NOMO-1 treated with dmso at 0.1 percent for 144 hours (cell line): ENCODE measurements at regions not wholly inside any gene's neighbourhood (a gene's known extent, or its start where the extent isn't known, plus 50 kb on each side); places are given as distances from the start of the nearest gene placed in this dataset.

Experiments used
- DNase-seq: peaks from one replicate; lab custom pipeline; 2025; ENCODE audit not compliant: unreplicated experiment; lab: John Stamatoyannopoulos, UW

DNA sequence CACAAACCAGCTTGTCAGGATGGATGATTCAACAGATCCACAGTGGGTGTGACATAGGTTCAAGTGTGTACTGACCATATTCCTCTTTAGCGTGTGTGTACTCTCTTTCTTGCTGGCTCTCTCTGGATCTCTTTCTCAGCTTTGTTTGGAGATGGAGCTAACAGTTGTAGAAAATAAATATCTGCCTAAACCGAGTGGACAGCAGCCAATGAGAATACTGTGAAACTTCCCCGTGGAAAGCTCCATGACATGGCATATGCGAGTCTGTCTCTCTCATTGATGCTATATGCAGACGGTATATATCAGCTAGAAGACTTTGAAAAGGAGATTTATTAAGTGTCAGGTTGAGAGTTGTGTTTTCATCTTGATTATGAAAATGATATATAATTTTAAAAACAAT is 406.5 kb upstream of the SUCLG2 start:
- DNase-seq, result no peak

DNA sequence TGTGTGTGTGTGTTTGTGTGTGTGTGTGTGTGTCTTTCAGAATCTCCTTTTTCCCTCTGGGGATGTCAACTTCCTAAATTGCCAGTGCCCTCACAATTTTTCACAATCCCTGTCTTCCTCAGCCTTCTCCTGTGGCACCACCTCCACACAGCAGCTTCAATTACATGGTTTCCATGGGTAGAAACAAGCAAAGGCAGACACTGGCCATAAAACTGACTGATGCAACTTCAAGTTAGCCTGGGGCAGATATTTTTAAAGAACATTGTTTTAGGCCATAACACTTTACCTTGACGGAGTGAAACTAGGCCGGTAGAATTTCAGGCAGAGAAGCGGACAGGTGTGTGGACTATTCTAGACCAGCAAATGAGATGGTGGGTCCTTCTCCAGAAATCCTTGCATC is 405.8 kb upstream of the SUCLG2 start:
- DNase-seq, result no peak

DNA sequence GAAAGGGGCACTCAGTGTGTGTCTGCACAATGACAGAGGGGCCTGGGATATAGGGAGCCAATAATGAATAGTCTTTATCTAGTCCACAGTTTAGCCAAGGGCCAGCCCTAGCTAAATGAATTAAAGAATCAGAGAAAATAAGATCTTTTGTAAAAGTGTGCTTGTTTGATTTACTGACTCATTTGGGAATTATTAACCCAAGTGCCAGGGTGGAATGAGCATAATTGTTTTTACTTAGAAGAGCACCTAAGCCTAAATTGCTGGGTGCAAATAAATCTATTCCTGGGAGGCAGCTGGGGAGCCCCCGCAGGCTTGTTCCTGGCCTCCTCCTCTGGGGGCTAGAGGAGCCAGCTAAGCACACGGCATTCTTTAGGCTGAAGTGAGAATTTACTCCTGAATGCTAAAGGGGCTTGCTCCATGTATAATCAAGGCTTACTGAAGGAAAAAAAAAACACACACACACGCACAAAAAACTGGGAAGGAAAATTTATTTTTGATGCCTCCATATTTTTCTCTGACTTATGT is 405.3 kb upstream of the SUCLG2 start:
- no peak for DNase-seq

DNA sequence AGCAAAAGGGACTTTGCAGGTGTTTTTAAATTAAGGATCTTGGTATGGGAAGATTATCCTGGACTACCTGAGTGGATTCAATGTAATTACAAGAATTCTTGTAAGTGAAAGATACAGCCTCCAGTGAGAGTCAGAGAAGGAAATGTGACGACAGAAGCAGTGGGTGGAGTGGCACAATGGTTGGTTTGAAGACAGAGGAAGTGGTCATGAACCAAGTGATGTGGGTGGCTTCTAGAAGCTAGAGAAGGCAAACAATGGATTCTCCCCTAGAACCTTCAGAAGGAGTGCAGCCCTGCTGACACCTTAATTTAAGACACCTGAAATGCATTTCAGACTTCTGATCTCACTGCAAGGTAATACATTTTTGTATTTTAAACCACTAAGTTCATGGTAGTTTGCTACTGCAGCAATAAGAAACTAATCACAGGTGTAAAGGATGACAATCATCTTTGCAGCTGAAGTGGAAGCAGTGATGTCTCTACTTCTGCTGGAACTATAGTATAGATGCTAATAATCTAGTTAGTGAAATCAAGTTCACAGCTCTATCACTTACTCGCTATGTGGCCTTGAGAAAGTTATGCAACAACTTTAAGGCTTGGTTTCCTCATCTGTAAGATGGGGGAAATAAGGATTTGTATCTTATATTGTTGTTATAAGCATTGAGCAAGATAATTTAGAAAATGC is 403.4 kb upstream of the SUCLG2 start:
- DNase-seq, result no peak

DNA sequence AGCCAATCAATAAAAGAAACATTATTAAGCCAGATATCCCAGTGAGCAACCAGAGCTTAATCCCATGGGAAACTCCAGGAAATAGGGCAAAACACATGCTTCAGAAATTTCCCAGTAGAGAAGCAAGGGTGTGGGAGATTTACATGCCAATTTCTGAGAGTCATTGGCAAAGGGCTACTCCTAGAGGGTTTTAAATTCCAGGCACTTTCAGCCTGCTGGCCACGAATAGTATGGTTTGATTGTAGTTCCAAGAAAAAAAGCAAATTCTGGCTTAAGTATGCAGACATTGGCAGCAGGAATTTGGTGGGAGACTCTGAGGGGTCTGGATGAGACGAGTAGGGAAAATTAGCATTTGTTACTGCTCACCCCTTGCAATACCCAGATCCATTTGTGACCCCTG is 402.1 kb upstream of the SUCLG2 start:
- no peak for DNase-seq

DNA sequence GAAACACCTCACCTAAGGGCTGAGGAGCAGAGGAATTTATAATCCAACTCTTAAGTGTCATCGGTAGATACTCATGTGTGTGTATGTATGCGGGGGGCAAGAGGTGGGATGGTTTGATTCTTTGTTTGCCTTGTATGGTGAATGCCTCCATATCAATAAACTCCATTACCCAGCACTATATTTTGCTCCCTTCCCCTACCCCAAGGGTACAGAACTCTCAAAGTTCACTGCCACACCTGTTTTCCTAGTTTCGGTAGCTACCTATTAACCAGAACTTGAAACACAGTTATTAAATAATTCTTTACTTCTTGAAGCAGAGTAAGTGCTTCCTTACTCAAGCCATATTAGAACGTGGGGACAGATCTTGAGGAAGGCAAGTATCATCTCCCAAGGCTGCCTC is 400.8 kb upstream of the SUCLG2 start:
- no peak for DNase-seq

DNA sequence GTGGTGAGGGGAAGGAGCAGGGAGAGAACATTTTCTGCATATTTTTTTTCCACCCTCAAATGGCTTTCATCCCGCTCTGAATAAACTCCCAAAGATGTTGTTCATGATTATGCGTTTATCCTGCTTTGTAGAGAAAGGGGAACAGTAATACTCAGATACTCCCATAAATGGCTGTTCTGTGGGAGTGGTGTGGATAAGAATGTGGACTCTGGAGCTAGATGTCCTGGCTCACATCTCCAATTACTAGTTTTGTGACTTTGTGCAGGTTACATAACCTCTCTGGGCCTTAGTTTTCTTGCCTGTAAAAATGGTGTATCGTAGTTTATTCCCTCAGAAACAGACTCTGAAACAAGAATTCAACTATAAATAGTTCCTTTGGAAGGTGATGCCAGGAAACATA is 395.4 kb upstream of the SUCLG2 start:
- no peak for DNase-seq

DNA sequence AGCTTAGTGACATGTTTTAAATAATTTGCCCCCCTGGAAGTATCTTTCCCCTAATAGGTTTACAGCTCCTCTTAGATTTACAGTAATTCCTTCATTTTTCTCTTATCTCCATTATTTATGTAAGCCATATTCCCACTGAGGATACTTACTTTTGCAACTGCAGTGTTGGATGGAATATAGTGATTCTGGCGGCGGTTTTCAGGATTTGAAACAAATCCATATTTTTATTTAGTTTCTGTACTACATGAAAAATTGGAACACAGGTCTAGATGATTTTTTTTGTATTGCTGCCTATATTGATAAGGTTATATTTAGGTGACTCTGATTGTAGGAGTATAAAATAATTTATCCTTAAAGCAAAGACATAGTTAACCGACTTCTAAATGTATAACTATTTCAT is 391.6 kb upstream of the SUCLG2 start:
- no peak for DNase-seq

DNA sequence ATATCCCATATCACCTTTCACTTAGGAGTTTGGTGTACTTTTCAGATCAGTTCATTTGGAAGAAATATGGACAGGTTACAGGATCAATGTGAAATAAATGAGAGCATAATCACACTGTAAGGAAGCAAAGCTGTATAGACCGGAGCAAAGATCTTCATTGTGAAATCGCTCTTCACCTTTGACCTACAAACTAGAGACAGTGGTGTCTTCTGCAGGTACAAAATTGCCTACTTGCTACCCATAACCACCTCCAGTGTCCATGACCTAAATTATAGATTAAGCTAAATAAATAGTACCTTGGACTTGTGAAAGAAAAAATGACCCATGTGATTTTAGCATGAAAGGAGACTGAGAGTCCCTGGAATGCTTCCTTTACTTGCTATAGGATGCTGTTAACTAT is 379.5 kb upstream of the SUCLG2 start:
- DNase-seq, result no peak

DNA sequence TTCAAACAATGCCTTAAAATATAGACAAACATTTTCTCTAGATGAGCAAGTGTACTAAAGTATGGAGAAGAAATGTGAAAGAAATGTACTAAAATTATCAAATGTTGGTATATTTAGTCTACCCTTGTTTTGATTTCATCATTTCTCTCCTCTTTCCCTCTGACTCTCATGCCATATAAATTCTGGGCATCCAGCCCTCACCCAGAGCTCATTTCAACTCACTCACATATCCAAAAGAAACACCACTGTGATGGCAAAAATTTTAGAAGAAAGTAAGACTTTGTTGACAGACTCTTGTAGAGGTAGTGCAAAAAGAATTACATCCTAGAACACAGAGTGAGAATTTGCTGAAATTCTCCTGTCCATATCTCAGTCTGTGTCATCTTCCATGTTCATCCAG is 377.8 kb upstream of the SUCLG2 start:
- no peak for DNase-seq

DNA sequence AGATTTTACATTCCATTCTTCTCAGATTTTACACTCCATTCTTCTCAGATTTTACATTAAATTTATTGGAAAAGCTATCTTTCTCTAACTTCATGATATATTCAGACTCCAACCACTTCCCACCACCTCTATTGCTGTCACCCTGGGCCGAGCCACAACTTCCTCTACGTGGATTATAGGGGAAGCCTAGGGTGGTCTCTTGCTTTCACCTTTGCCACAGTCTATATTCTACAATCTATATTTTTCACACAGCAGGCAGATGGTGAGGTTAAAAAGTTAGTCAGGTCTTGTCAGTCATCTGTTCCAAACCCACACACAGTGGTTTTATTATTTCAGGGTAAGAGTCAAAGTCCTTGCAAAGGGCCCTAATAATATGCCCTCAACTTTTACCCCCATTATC is 370.8 kb upstream of the SUCLG2 start:
- DNase-seq, result no peak

DNA sequence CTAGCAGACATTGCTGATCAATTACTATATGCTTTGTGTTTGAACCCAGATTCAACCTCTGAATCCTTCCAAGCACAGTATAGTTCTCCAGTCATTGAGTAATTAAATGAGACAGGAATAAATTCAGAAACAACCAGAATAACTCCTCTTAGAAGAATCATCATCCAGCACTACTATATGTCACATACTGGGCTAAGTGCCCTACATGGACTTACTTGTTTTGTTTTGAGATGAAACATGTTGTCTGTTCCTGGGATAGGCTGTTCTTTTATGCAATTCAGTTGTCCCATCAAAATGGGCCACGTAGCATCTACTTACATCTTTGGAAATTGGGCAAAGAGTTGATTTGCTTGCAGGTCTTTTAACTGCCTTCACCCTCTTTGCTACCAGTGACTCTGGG is 365.5 kb upstream of the SUCLG2 start:
- DNase-seq, result no peak

DNA sequence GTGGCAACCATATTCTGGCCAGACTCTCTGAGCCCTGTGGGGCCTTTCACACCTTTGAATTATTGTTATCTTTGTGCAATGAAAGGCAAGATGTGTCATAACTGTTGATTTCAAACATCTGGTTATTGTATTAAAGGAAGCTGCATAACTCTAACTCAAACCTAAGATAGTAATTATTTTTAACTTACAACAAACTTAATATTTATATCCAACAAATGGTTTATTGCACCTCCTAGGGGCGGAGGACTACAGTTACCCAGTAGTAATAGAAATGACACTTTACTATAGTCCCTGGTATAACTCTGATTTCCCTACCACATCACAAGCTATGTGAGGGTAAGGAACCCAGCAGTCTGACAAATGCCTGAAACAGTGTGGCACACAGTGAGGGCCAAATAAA is 363.9 kb upstream of the SUCLG2 start:
- no peak for DNase-seq

DNA sequence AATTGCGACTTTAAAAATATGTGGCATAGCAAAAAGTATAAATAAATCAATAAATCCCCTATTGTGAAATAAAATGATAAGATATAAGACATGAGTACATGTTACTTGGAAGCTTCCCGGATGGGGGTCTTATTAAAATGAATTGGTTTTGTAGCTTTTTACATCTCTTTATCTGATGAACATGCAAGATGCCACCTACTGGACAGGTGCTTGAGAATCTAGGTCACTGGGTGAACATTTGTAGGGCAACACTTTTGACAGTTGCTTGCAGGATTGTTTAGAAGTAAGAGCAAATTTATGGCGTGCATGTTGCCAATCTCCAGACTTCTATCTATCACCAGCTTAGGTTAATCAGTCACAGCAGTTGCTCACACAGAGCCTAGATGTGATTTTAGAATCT is 362.7 kb upstream of the SUCLG2 start:
- DNase-seq, result no peak

DNA sequence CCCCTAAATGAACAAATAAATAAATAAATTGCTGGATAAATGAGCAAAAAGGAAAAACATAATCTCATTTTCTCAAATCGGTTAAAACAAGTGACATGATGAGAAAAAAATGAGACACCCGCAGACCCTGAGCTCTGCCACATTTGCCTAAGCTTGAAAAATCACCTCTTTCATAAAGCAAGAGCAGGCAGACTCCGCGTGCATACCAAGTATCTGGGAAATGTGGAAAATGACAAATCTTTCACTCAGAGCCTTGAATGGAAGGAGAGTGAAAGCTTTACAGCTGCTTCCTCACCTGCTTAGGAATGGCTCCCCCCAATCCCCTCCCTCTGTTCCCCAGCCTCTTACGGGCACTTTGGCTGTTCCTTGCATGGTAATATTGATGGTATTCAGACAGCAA is 355.5 kb upstream of the SUCLG2 start:
- no peak for DNase-seq

DNA sequence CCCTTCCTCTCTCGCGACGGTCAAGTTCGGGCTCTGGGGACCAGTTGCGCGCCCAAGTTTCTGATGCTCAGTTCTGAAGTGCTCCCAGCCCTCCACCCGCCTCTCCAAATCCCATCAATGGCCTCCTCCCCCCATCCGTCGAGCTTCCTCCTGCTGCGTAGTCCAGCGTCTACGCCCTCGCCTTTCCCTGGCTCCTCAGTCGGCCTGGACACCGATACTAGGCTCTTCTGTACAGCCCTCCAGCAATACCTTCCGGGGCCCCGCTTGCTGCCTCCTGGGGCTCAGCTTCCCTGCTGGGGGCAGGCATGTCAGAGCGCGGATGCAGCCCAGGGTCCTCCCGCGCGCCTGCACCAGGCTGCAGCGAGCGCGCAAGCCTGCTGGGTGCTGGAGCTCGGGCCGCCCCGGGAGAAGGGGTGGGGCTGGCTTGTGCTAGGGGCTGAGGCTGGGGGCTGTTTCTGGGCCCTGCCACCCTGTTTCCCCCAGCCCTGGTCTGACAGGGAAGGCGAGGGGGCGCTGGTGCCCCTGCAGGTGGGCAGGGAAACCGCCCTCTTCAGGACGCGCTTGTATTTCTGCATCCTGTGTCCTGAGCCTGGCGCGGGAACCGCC is 353.3 kb upstream of the SUCLG2 start:
- no peak for DNase-seq

DNA sequence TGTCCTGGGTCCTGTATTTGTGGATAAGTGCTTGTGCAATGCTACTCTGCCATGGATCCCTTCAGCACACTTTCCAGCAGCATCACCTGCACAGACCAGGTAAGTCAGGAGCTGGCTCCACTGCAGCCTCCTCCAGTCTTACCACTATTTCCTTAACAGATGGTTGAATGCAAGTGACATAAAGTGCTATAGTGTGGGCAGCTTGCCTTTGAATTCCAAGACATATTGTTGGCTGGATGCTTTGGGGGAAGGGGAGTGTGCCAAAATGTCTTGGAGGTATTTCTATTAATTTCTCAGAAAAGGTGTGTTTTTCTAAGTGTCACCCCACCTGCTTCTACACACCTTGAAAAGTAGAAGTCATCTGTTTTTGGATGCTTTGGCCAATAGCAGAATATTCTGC is 352.2 kb upstream of the SUCLG2 start:
- DNase-seq, result no peak

DNA sequence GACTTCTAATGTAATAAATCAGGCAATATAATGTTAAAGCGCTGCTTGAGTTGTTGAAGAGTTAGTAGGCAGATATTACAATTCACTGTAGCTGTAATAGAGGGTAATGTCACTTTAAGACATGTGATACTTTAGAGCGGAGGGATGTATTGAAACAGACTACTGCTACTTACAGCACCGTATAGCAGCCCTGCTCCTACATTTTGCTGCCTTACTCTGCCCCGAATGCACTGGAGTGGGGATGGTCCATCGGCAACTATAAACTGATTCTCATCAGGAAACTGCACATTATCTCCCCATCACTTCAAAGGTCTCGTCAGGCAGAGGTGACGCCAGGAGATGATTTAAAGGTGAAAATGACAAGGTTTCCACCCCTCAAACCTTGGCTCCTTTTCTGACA is 349.7 kb upstream of the SUCLG2 start:
- DNase-seq, result no peak

DNA sequence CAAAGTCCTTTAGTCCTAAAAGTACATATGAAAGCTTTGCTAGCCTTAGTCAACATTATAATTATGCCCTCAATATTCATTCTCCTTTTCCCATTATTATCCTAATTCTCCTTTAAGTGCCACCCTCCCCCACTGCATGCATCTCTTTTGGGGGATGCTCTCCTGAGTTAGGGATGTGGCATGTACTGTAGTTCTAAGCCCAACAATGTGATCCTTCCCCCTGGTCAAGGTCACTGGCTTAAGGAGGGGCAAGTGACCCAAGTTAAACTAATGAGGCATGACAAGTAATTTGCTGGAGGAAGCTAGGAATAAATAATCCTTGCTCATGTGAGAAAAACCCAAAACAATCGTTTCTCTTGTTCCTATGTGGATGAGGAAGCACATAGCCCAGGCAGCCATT is 343.9 kb upstream of the SUCLG2 start:
- no peak for DNase-seq

DNA sequence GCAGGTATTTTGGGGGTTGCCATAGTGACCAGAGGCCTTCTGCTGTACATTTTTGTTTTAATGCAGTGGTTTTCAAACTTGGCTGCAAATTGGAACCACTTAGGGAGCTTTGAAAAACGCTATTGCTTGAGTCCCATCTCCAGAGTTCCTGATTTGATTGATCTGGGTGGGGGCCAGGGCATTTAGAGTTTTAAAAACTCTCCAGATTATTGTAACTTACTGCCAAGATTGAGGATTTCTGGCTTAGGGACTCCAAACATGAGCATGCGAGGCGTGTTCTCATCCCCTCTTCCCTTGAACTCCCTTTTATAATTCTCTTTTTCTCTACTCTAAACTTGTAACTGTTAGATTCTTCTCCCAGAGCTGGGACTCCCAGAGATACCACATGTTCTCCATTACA is 340.8 kb upstream of the SUCLG2 start:
- no peak for DNase-seq

DNA sequence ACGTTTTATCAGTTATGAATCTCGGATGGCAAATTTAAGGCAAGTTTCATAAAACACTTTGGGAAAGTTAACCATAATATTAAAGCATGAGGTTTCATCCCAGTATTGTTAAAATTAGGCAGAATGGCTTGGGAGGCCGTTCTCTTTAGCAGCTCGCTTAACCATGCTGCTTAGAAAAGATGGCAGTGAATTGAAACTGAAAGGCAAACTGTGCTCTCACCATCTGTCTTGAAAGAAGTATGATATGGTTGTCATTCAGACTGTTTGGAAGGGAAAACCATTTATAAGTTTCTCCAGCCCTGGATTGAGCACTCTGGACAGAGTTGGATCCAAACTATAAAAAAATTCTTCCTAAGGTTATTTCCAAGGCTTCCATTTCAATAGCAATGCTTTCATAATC is 332.3 kb upstream of the SUCLG2 start:
- DNase-seq, result no peak

DNA sequence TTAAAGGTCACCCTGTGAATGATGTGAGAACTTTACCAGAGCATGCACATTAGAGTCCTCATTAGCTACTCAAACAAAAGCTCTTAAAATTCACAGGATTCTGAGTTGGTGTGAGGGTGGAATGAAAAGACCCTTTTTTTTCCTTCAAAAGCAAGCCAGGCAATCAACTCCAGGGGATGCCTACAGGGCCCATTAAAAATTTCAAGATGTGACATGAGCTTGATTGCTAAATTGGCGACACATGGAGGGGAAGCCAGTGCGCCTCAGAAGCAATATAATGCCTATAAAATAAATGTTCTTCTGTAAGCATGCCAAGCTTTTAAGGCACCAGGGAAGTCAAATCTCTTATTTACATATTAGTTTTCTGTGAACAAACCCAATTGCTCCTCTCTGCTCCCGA is 328.8 kb upstream of the SUCLG2 start:
- DNase-seq, result no peak

DNA sequence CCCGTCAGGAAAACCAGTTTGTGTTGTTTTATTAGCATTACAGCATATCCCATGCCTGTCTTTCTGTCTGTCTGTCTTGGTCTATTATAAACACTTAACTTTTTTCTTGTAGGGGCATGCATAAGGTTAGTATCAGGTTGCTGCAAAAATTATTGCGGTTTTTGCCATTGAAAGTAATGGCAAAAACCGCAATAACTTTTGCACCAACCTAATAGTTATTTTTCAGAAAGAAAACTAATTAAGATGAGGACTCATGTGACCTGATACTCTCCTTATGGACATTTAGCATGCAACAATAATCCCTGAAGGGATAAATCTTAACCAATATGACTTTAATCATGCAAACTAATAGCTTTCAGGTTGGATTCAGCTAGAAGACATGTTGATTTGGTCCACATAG is 326.7 kb upstream of the SUCLG2 start:
- no peak for DNase-seq
